CD14-positive monocyte (primary cell): ENCODE measurements at regions not wholly inside any gene's neighbourhood (a gene's known extent, or its start where the extent isn't known, plus 50 kb on each side); places are given as distances from the start of the nearest gene placed in this dataset.

Experiments
- DNase-seq, 3 donors: peaks; one replicate each; pipeline ENCODE4 v3.0.0-alpha.2; 2011 to 2022
- H2AFZ ChIP-seq: 2 replicates; pipeline ENCODE4 v1.6.0; 2012; ENCODE audit warnings: mild to moderate bottlenecking, low read depth, low read length, inconsistent platforms; ENCODE audit not compliant: insufficient read depth, poor library complexity, severe bottlenecking
- H3K27ac ChIP-seq, 2 donors: 1 replicate in 1 of 2; 2 replicates in 1 of 2; pipeline ENCODE4 v1.5.1; 2012 to 2013; ENCODE audit warnings: low read length in 2 of 2, control low read depth in 1 of 2, inconsistent platforms in 1 of 2, low read depth in 1 of 2, mild to moderate bottlenecking in 1 of 2
- H3K27me3 ChIP-seq, 2 donors: one replicate each; pipeline versions ENCODE4 v1.6.0 to v1.6.1; 2011 to 2013; ENCODE audit warnings: low read length in 2 of 2; ENCODE audit not compliant: control insufficient read depth in 2 of 2, insufficient read depth in 2 of 2
- H3K36me3 ChIP-seq, 2 donors: replicated peaks in 1 of 2; 1 replicate in 1 of 2; 2 replicates in 1 of 2; pipeline versions ENCODE4 v1.5.1 to v1.6.1; 2012 to 2013; ENCODE audit warnings: low read length in 2 of 2, control low read depth in 1 of 2, inconsistent platforms in 1 of 2, mild to moderate bottlenecking in 1 of 2; ENCODE audit not compliant: insufficient read depth in 2 of 2, control insufficient read depth in 1 of 2
- H3K4me1 ChIP-seq, 2 donors: 1 replicate in 1 of 2; 2 replicates in 1 of 2; pipeline versions ENCODE4 v1.5.1 to v1.6.1; 2012 to 2013; ENCODE audit warnings: low read length in 2 of 2, control low read depth in 1 of 2, inconsistent platforms in 1 of 2, mild to moderate bottlenecking in 1 of 2, moderate library complexity in 1 of 2; ENCODE audit not compliant: insufficient read depth in 2 of 2, control insufficient read depth in 1 of 2
- H3K4me2 ChIP-seq: replicated peaks from 2 replicates; pipeline ENCODE3; 2012; ENCODE audit warnings: low read length, moderate library complexity, mild to moderate bottlenecking; ENCODE audit not compliant: poor library complexity, severe bottlenecking; ENCODE audit errors: extremely low read depth
- H3K4me3 ChIP-seq, 3 experiments: fragments of 200-600 bp in 1 of 3; sonication (generic) in 1 of 3; replicated peaks in 1 of 3; 1 replicate in 2 of 3; 2 replicates in 1 of 3; pipeline ENCODE4 v1.5.1; 2011 to 2013; ENCODE audit warnings: low read length in 3 of 3, mild to moderate bottlenecking in 3 of 3, control low read depth in 2 of 3, low read depth in 2 of 3, inconsistent platforms in 1 of 3, moderate library complexity in 1 of 3
- H3K79me2 ChIP-seq: 2 replicates; pipeline ENCODE4 v1.6.0; 2012; ENCODE audit warnings: mild to moderate bottlenecking, control low read depth, inconsistent platforms, low read length, moderate library complexity; ENCODE audit not compliant: insufficient read depth
- H3K9ac ChIP-seq: 2 replicates; pipeline ENCODE4 v1.6.0; 2017; ENCODE audit warnings: low read length, mild to moderate bottlenecking; ENCODE audit not compliant: insufficient read depth, poor library complexity, severe bottlenecking
- H3K9me3 ChIP-seq, 2 donors: replicated peaks in 1 of 2; 1 replicate in 1 of 2; 2 replicates in 1 of 2; pipeline versions ENCODE4 v1.5.1 to v1.6.1; 2012 to 2013; ENCODE audit warnings: low read length in 2 of 2, control low read depth in 1 of 2; ENCODE audit not compliant: control insufficient read depth in 1 of 2, insufficient read depth in 1 of 2
- H4K20me1 ChIP-seq: 2 replicates; pipeline ENCODE4 v1.6.0; 2012; ENCODE audit warnings: mild to moderate bottlenecking, low read length, control low read depth, moderate library complexity; ENCODE audit not compliant: insufficient read depth
- H3K27ac Mint-ChIP-seq, 7 donors: one replicate each; pipeline ENCODE4 v1.8.0; 2020; ENCODE audit warnings: mild to moderate bottlenecking in 7 of 7, mixed read lengths in 7 of 7, moderate library complexity in 6 of 7, inconsistent platforms in 2 of 7
- H3K27me3 Mint-ChIP-seq, 3 donors: one replicate each; pipeline ENCODE4 v1.8.0; 2021 to 2022; ENCODE audit warnings: low read depth in 3 of 3, mild to moderate bottlenecking in 3 of 3, mixed read lengths in 3 of 3, moderate library complexity in 3 of 3, inconsistent platforms in 1 of 3
- H3K36me3 Mint-ChIP-seq, 2 donors: one replicate each; pipeline ENCODE4 v1.8.0; 2020; ENCODE audit warnings: mixed read lengths in 2 of 2, inconsistent platforms in 1 of 2, mild to moderate bottlenecking in 1 of 2
- H3K4me1 Mint-ChIP-seq: one replicate; pipeline ENCODE4 v1.8.0; 2020; ENCODE audit warnings: mild to moderate bottlenecking, mixed read lengths
- H3K4me3 Mint-ChIP-seq, 2 donors: one replicate each; pipeline ENCODE4 v1.8.0; 2020; ENCODE audit warnings: mild to moderate bottlenecking in 2 of 2, mixed read lengths in 2 of 2, moderate library complexity in 1 of 2
- H3K9me3 Mint-ChIP-seq, 7 donors: one replicate each; pipeline ENCODE4 v1.8.0; 2020 to 2022; ENCODE audit warnings: mixed read lengths in 7 of 7, mild to moderate bottlenecking in 6 of 7, moderate library complexity in 6 of 7, inconsistent platforms in 2 of 7
- CTCF ChIP-seq: fragments of 200-600 bp; IDR thresholded peaks from one replicate; pipeline ENCODE4 v1.8.0; 2022; ENCODE audit warnings: antibody characterized with exemption, mild to moderate bottlenecking
- WGBS: methylation state at CpG from one replicate; pipeline ENCODE4 v1.1.5; 2013; ENCODE audit warnings: missing lambda C conversion rate; ENCODE audit not compliant: insufficient coverage; 5-methylcytosine and 5-hydroxymethylcytosine counted together
- intact Hi-C, 2 donors: fragments of 100-400 bp; cut with micrococcal nuclease; formaldehyde crosslinking; loops; one replicate each; pipeline versions ENCODE4 v1.15.0 to v1.15.1; 2023

- H3K27ac Mint-ChIP-seq: no peak overlapping the region
- no peaks in the 10 kb centered on the region for H3K27me3 ChIP-seq
Measured at GRCh38 chr16:6246266-6246665, 1086.4 kb upstream of the RBFOX1 start.

GRCh38 chr16:6232056-6232455 lies 1100.6 kb upstream of the RBFOX1 start:
- Histone ChIP-seq H4K20me1 (no peaks in the 10 kb centered on the region), H3K79me2 (no peaks in the 10 kb centered on the region), H3K36me3 (no peaks in the 10 kb centered on the region), H3K4me3 (no peak overlapping the region), H3K4me1 (no peaks in the 10 kb centered on the region), H3K4me2 (no peak overlapping the region), H3K27me3 (no peaks in the 10 kb centered on the region), H3K9ac (no peak overlapping the region), H2AFZ (no peak overlapping the region), H3K27ac (no peak overlapping the region), H3K9me3 (peaks cover 0 to 6% of the 10 kb centered on the region in 2 donors)
- H3K36me3 Mint-ChIP-seq: no peaks in the 10 kb centered on the region
- H3K27ac Mint-ChIP-seq: no peak overlapping the region
- TF ChIP-seq CTCF: no peak
- no peaks in the 10 kb centered on the region for H3K4me1 Mint-ChIP-seq
- H3K4me3 Mint-ChIP-seq: no peak overlapping the region
- WGBS: 83% methylated on average over 2 of the region's 4 CpGs
- intact Hi-C loops: no loop called here
- peaks cover 0 to 9% (median 2%) of the 10 kb centered on the region in 7 donors for H3K9me3 Mint-ChIP-seq
- H3K27me3 Mint-ChIP-seq: peaks cover 0 to 3% (median 0%) of the 10 kb centered on the region in 3 donors
- no peak for DNase-seq

More at GRCh38 chr16:6246266-6246665, 1086.4 kb upstream of the RBFOX1 start:
- Histone ChIP-seq H3K4me2 (no peak overlapping the region), H3K9me3 (peaks cover 9 to 14% of the 10 kb centered on the region in 2 donors), H3K36me3 (no peaks in the 10 kb centered on the region), H3K9ac (no peak overlapping the region), H3K79me2 (no peaks in the 10 kb centered on the region), H4K20me1 (no peaks in the 10 kb centered on the region), H3K4me1 (no peaks in the 10 kb centered on the region), H2AFZ (no peak overlapping the region), H3K27ac (no peak overlapping the region), H3K4me3 (no peak overlapping the region)
- Mint-ChIP-seq H3K27me3 (peaks cover 0 to 1% (median 0%) of the 10 kb centered on the region in 3 donors), H3K4me3 (no peak overlapping the region), H3K9me3 (peaks cover 0 to 7% (median 2%) of the 10 kb centered on the region in 7 donors), H3K4me1 (no peaks in the 10 kb centered on the region), H3K36me3 (no peaks in the 10 kb centered on the region)
- intact Hi-C loops: no loop called here
- no peak for DNase-seq
- TF ChIP-seq CTCF: no peak
